ENCODE measurements at regions not wholly inside any gene's neighbourhood (a gene's known extent, or its start where the extent isn't known, plus 50 kb on each side); places are given as distances from the start of the nearest gene placed in this dataset.
"Not testable (repeated sequence)": the region's sequence is repeated elsewhere in the genome, so short reads cannot be mapped to it uniquely, and the experiment has no call there.

DNA sequence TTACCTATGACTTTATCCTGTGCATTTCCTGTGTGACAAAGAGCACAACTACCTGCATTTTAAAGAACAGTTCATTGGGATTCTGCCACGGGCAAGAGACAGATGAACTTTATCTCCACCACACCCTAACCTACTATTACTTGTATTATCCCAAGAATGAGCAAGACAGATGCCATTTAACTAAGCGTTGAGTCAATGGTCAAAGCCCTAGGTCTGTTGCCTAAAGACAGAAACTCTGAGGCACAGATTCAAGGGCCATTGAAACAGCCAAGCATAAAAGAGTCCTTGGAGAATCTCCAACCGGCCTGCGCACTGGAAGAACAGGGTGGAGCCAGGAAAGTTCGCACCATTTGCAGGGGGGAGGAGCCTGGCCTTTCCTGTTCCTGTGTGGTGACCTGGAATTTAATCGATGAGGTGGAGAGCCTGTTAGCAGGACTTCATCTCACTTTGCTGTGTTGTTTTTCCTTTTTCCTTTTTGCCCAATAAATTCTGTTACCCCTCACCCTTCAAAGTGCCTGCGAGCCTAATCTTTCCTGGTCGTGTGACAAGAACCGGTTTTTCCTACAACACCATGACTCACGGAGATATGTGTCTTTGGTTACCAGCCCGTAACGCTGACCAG is 146.4 kb upstream of the DIAPH2 start:
- H3K4me3 ChIP-seq (ENCODE audit: control insufficient read depth, low read depth, low read length), result no peak overlapping the region
- DNase-seq (ENCODE audit: low read depth), result no peak
- TF ChIP-seq, protein P1, sequence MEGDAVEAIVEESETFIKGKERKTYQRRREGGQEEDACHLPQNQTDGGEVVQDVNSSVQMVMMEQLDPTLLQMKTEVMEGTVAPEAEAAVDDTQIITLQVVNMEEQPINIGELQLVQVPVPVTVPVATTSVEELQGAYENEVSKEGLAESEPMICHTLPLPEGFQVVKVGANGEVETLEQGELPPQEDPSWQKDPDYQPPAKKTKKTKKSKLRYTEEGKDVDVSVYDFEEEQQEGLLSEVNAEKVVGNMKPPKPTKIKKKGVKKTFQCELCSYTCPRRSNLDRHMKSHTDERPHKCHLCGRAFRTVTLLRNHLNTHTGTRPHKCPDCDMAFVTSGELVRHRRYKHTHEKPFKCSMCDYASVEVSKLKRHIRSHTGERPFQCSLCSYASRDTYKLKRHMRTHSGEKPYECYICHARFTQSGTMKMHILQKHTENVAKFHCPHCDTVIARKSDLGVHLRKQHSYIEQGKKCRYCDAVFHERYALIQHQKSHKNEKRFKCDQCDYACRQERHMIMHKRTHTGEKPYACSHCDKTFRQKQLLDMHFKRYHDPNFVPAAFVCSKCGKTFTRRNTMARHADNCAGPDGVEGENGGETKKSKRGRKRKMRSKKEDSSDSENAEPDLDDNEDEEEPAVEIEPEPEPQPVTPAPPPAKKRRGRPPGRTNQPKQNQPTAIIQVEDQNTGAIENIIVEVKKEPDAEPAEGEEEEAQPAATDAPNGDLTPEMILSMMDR (conservative IDR thresholded peaks at IDR 0.05; ENCODE audit: control insufficient read depth, insufficient read depth, low read depth, low read length), result no peak

DNA sequence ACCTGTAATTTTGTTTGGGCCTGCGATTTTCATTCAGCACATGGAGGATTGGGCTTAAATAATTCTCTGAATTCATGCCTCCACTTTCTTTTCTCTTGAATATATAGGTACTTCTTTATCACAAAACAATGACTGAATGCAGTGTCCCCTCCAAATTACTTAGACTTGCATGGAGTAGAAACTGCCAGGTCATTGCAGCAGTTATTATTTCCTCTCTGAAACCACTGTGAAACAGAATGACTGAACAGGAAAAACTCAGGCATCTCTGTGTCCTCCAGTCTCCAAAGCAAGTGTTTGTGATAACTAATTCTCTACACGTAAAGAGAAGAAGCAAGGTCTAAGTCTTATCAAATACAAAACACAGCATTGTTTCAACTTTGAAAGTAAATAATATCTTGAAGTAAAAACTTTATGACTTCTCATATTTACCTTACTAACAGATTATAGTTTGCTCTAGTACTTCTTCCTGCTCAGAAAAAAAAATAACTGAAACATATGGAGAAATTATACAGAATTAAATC is 144.5 kb upstream of the DIAPH2 start:
- DNase-seq (ENCODE audit: low read depth), result no peak
- TF ChIP-seq, protein P1 (conservative IDR thresholded peaks at IDR 0.05; ENCODE audit: control insufficient read depth, insufficient read depth, low read depth, low read length), result no peak
- H3K4me3 ChIP-seq (ENCODE audit: control insufficient read depth, low read depth, low read length), result no peak overlapping the region

DNA sequence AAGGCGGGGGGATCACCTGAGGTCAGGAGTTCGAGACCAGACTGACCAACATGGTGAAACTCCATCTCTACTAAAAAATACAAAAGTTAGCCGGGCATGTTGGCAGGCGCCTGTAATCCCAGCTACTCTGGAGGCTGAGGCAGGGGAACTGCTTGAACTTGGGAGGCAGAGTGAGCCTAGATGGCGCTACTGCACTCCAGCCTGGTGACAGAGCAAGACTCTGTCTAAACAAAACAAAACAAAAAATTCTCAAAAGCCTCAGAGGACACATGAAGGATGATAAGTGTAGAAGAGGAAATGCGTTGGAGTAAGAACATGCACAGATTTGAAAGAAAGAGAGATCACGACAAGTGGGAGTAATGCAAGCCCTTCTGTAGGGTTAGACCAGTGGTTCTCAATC is 138.4 kb upstream of the DIAPH2 start:
- not testable (repeated sequence) for H3K4me3 ChIP-seq (ENCODE audit: control insufficient read depth, low read depth, low read length)
- peak; percentile 2 for DNase-seq (ENCODE audit: low read depth)

DNA sequence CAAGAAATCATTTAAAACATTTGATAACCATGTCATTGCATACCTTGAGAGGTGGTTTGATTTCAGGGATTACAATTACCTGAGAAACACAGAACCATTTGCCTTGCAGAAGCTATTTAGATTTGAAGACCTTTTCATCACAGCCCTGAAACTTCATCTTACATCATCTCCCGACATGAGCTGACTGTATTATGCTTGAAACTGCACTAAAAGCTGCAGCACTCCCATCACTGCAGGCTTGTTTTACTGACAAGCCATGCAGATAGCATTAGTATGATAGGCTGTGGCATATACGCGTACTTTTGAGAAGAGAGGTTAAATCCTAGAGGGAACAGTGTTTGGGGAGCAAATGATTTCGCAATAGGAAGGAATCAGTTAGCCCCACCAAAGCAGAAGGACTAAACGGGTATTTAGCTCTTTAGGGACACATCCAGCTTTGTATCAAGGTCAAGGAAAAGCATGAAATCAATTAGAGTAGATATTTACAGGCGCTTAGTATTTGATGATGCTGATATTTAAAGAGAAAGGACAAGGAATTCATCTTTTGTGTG is 133.2 kb upstream of the DIAPH2 start:
- DNase-seq (ENCODE audit: low read depth), result no peak

DNA sequence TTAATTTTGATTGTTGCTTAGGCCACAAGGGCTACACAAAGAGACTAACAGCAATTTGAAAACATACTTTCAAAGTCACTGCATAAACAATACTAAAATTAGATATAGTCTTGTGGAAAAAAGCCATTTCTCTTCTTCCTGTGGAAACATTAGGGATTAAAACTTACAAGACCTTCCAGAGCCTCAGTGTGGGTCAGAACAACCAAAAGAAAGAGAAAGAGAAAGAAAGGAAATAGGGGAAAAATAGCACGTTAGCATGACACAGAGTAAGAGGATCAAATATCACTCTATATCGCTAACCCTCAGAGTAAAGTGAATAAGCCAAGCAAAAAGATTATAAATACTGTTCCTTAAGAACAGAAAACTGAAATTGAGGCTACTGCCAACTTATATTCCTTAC is 127.8 kb upstream of the DIAPH2 start:
- TF ChIP-seq, protein P1 (conservative IDR thresholded peaks at IDR 0.05; ENCODE audit: control insufficient read depth, insufficient read depth, low read depth, low read length), result no peak
- DNase-seq (ENCODE audit: low read depth), result no peak
- no peak overlapping the region for H3K4me3 ChIP-seq (ENCODE audit: control insufficient read depth, low read depth, low read length)

More for the DNA sequence above, 133.2 kb upstream of the DIAPH2 start:
- TF ChIP-seq, protein P1 (conservative IDR thresholded peaks at IDR 0.05; ENCODE audit: control insufficient read depth, insufficient read depth, low read depth, low read length), result no peak
- H3K4me3 ChIP-seq (ENCODE audit: control insufficient read depth, low read depth, low read length), result no peak overlapping the region

DNA sequence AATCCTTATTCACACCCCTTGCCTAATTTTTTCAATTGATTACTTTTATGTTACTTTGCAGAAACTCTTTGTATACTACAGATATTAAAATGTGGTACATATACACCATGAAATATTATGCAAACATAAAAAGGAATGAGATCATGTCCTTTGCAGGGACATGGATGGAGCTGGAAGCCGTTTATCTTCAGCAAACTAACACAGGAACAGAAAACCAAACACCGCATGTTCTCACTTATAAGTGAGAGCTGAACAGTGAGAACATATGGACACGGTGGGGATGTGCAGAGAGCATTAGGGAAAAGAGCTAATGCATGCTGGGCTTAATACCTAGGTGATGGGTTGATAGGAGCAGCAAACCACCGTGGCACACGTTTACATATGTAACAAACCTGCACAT is 123.5 kb upstream of the DIAPH2 start:
- not testable (repeated sequence) for DNase-seq (ENCODE audit: low read depth); H3K4me3 ChIP-seq (ENCODE audit: control insufficient read depth, low read depth, low read length)

DNA sequence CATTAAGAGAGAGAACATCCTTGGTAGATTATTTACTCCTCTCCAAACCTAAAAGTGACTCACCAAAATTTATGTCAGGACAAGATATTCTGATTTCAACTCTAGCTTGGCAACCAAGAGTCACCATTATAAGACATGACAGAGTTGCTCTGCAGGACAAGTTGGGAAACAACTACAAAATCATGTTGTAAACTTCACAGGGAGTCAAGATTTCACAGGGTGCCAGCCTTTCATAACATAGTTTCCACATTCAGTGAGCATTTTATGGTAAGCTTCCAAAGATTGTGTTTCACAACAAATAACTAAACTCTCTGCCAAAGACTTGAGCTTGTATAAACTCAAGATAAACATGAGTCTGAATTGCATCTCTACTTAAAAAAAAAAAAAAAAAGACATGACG is 121.0 kb upstream of the DIAPH2 start:
- TF ChIP-seq, protein P1 (conservative IDR thresholded peaks at IDR 0.05; ENCODE audit: control insufficient read depth, insufficient read depth, low read depth, low read length), result no peak
- DNase-seq (ENCODE audit: low read depth), result peak; percentile 75
- no peak overlapping the region for H3K4me3 ChIP-seq (ENCODE audit: control insufficient read depth, low read depth, low read length)

DNA sequence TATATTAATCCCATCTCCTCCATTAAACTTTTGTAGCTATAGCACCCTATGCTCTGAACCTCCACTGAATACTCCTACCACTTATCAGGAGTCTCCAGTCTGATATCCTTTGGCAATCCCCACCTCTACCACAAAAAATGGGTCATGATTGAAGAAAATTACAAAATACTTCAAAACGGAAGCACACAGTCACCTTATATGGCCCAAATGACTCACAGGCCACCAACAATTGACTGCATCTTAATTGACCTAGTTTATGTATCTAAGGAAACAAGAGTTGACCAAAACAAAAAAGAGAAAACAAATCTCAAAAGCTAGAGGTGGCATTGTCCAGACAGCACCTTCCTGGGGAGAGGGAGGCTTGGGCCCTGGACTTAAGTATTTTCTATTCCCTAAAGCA is 120.0 kb upstream of the DIAPH2 start:
- TF ChIP-seq, protein P1 (conservative IDR thresholded peaks at IDR 0.05; ENCODE audit: control insufficient read depth, insufficient read depth, low read depth, low read length), result no peak
- DNase-seq (ENCODE audit: low read depth), result peak; percentile 25

More for the DNA sequence above, 120.0 kb upstream of the DIAPH2 start:
- no peak overlapping the region for H3K4me3 ChIP-seq (ENCODE audit: control insufficient read depth, low read depth, low read length)

Measured in fibroblast of mammary gland (primary cell).